NCI-H187 (cell line): ENCODE measurements at regions not wholly inside any gene's neighbourhood (a gene's known extent, or its start where the extent isn't known, plus 50 kb on each side); places are given as distances from the start of the nearest gene placed in this dataset.
"Not testable (repeated sequence)": the region's sequence is repeated elsewhere in the genome, so short reads cannot be mapped to it uniquely, and the experiment has no call there.

Experiments
- DNase-seq, 2 experiments: peaks; one replicate each; lab custom pipeline; 2025; lab: John Stamatoyannopoulos, UW

DNA sequence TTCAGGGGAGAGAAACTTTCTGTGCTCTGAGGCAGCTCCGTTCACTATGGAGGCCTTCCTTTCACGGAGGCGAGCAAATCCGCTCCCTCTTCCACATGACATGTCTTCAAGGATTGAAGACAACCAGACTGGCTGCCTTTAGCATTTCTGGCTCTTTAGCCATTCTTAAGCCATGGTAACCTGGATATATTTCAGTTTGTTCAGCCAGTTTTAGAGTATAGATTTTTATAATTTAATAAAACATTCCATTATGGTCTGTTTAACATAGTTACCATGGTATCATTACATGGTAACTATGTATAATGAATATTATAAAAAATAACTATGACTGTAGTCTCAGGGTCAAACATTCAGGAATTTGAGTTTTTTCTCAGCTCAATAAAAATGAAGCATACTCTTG lies 54.2 kb upstream of the NFIA start:
- DNase-seq = no peak

DNA sequence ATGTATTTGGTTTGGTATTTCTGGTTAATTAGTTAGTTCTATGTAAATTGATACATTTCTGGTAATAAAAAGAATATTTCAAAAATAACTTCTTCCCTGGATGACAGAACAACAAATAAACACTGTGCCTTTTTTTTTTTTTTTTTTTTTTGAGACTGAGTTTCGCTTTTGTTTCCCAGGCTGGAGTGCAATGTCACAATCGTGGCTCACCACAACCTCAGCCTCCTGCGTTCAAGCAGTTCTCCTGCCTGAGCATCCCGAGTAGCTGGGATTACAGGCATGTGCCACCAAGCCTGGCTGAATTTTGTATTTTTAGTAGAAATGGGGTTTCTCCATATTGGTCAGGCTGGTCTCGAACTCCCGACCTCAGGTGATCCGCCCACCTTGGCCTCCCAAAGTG lies 64.3 kb upstream of the NFIA start:
- DNase-seq = not testable (repeated sequence)

DNA sequence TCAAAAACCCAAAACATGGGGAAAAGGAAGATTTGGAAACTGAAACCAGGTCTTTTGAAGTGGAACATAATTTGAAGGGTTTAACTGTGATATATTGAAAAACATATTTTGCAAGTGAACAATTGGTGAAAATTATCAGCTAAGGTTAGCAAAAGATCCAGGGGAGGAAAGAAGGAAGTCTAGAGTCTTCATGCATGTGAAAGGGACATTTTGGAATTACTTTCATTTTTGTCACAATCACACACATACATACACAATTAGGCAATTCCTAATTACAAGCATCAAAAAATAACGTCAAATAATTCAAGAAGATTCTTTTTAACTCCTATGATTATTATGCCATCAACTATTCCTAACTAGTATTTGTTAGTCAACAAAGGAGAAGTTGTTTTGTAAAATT lies 64.7 kb upstream of the NFIA start:
- DNase-seq = no peak

DNA sequence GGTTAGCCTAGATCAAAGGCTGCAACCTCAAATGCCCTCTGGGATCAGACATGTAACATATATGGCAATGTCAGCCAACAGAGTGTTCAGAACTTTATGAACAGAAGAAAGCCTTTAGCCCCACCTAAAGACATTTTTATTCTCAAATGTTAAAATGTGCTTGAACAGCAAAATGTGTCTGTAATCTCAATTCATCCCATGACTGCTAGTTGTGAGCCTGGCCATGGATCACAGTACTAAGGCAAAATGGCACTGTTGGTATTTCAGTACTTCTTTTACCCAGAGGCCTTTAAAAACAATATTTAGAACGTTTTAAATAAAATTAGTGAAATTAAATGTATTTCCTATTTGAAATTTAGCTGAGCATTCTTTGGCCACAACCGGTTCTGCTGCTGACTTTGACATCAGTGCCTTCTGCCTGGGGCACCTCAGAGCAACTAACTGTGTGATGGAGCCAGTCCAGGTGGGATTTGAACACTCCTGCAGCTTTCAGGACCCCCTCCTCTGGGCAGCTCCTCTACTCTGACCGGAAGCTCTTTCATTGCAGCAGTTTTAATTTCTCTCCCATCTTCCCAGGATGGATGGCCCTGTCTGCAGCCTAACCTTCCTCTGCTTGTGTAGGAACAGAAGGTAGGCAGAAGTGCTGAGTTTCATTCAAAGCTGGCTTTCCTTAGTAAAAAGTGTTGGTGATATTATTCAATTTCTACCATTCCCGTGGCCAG lies 68.3 kb upstream of the NFIA start:
- DNase-seq = no peak

DNA sequence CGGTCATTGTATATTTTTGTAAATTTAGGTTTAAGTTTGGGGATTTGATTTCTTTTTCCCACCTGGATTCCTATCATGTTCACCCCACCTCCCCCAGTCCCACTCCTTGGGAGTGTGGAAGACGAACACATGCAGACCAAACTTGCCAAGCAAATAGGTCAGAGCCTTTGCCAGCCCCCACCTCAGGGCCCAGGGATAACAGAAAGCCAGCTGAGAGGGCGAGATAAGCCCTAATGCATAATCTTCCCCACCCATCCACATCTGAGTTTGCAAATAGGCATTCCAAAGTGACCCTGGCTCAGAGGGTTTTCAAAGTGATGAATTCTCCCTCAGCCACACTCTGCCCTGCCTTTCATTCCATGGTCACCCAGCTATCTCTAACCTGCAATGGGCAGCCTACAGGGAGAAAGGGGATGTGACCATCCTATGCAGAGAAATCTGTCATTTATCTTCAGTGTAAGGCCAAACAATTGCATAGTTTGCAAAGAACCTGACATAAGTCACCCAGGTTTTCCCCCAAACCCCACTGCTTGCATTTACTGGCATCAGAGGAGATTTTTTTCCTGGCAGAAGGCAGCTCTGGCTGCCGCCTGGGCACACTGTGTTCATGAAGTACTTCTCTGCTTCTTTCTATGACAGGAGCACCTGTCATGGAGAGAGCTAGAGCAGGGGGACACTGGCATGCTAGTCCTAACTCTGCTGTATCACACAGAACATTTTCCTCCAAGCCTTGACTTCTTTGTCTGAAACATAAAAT lies 69.0 kb upstream of the NFIA start:
- DNase-seq = no peak

DNA sequence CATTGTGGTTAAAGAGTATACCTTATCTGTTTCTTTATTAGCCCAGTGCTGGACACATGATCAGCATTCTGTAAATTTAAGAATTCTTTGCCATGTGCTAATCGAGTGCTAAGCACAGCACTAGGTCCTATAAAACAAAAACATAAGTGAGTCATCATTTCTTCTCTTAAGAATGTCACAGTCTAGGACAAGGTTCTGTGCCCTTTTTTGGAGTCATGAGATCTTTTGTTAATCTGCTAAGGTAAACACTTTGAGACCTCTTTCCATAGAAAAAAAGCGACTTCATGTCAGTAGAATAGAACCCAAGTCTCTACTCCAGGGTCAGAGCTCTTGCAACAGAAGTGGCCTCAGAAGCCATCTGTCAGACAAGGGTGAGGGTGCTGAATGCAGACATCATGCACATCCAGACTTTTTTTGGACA lies 70.0 kb upstream of the NFIA start:
- DNase-seq = no peak

DNA sequence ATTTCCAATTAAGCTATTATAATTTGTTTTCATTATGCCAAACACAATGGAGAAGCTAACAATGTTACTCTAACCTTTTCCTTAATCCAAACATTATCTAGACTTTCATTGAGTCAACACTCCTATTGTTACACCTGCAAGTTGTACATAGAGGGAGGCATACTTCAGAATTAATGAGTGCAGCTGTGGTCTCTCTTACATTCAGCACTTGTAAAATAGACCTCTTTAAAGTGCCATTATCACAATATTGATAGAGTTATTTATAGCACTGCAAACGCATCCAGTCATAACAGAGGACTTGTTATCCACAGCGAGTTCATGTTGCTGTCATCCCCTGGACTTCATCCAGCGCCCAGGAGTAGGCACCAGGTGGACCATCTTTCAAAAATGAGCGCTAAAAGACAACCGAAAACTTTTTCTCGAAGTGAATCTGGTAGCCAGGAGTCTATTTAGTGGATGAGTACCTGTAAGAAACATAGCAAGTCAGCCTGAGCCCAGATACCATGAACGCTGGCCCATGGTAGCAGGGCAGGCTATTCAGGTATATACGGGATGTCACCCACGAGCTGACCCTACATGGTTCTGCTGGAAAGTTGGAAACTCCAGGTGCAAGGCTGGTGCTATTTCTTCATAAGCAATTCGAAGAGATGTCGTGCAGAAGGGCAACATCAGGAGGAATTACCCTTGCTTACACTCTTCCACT lies 70.6 kb upstream of the NFIA start:
- DNase-seq = peak; percentile 23 to 49

DNA sequence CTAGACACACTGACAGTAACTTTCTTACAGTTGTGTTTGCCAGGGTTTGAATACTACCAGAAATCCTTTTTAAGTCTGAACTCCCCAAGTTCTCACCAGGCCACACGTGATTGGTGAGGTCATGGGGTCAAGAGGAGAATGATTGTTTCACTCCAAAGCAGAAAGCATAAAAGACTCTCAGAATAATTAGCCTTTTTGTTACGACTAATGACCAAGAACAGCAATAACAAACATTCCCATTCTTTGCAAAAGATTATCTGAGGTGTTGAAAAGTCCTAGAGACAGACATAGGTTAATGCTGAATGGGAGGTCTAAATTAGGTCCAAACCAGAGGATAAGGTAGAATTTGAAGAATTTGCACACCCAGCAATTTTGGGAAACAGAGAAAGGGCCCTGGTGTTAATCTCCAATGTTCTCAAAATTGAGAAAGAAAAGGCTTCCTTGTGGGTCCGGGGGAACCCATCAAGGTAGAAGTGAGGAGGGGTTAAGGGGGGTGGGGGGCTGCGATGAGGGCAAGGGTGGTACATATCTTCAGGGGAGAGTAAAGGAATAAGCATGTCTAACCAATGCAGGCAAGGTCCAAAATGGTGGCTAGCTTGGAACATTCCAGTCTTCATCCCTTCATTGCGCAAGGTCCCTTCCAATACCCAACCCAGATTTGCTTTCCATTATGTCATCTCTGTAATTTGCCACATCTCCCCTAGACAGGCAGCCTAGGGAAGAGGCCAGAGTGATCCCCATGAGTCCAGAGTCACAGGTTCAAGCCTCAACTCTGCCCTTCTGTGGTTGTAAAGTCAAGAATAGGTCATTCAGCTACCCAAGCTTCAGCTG lies 74.6 kb upstream of the NFIA start:
- no peak for DNase-seq

DNA sequence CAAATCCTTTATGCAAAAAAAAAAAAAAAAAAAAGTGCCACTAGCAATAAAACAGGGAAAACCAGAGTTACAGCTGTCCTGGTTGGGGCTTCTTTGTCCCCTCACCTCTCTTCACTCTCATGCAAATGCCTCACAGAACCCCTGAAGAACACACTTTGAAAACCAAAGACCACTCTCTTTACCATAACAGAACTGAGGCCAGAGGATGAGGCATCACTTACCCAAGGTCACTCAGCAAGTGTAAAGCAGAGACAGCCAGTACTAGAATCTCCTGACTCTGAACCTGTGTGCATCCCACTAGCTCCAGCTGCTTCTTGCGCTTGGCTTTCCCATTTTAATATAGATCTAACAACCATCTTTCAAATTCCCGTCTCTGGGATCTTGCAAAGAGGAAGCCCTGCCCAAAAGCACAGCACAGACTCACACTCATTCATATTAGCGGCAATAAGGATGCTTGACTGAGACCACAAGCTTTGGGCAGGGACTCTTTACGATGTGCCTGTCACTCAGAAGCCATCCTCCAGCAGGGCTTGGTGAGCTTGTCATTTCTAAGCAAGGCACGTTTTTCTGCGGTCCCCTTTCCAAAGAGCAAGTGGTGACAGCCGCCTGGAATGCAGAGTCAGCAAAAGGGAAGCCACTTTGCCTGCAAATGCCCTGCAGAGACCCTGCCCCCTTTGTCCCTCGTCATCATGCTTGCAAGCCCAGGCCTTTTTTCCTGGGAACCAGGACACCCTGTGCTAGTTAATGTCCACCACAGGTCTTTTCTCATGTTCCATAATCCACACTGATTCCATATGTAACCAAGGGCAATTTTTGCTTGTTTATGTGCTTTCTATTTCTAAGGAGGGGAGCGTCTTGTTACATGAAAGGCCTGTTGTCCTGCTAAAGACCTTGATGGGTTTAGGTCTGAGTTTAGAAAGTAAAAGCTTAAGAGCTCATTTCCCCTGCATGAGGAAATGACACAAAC lies 76.5 kb upstream of the NFIA start:
- peak in 1 of 2 experiments; percentile 17 for DNase-seq

DNA sequence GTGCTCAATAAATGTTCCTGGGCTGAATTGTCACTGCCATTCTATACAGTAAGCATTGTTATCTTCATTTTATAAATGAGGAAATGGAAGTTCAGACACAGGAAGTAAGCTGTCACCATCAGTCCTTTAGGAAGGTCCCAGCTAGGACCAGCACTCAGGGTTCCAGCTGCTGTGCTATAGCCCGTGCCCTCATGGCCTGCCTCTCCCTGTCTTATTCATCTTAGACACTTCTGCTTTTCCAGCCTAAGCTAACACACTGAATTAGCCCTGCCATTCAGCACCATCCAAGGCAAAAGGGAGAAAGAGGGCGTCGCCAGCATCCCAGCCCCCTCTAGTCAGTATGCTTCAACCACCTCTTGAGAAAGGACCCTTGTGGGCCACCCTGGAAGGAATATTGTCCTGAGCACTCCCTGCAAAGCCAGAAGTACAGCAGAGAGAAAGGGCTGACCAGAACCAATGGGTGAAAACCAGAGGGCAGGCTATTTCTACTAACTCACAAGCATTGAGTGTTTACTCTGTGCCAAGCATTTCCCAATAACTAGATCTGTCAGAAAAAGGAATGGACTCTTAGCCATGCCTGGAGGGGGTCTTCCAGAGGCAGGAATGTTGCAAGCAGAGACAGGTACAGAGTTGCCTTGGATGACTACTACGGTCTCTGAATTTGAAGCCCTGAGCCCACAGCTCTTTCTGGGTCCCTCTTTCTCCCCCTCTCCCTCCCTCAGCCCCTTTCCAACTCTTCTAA lies 77.9 kb upstream of the NFIA start:
- DNase-seq = no peak

DNA sequence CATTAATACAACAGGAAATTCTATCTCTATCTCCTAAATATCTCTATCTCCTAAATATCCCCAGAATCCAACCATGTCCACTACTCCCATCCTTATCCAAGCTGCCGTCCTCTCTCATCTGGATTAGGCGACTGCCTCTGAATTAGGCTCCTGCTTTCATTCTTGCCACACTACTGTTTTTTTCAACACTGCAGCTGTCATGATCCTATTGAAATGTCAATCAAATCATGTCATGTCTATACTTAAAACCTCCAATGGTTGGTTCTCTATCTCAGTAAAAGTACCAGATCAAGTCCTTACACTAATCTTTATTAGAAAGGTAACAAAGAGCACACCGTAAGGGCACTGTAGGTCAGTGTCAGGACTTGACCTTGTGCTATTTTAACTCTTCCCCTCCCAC lies 82.0 kb upstream of the NFIA start:
- no peak for DNase-seq

DNA sequence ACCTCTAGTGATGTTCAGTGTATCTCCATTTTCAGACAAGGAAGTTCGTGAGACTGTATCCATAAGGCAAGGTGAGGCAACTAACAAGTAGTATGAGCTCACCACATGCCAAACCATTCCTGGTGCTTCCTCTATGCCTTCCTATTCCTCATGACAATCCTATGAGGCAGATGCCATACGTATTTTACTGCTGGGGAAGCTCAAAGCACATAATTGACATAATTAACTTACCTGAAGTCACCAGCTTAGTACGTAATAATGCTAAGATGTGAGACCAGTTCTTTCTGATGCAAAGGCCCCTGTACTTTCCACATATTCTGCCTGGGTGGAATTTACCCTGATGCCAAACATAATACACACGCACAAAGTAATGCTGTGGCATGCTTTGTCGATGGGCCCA lies 83.6 kb upstream of the NFIA start:
- no peak for DNase-seq

DNA sequence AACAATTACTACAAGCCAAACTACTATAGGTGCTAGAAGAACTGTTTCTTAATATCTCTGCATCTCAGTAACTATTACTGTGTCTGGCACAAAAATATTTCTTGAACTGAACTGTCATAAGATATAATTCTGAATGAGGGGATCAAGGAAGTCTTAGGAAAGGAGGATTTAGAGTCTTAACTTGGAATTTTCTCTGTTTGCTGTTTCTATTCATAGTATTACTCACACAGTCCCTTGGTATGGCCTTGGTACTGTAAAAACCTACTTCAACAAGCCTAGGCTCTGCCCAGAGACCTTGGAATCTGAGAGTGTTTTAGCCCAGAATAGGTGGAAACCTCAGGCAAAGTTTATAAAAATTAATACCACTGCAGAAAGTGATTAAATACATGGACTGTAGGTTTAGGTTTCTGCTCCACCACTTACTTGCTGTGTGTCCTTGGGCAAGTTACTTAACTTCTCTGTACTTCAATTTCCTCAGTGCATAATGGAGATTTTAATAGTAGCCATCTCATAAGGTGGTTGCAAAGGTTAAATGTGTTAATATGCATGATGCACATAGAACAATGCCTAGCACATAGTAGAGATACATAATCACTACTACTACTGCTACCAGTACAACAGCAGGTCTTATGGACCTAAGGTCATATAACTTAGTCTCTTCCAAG lies 87.4 kb upstream of the NFIA start:
- DNase-seq = no peak

DNA sequence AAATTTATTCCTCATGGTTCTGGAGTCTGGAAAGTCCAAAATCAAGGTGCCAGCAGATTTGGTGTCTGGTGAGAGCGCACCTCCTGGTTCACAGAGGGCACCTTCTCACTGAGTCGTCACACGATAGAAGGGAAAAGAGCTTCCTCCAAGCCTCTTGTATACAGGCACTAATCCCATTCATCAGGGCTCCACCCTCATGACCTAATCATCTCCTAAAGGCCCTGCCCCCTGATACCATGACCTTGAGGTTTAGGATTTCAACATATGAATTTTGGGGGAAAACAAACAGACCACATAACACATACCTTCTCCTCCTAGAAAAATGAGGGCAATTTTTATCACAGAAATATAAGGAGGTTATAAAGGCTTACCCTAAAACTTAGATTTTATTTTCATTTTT lies 88.0 kb upstream of the NFIA start:
- DNase-seq = no peak

DNA sequence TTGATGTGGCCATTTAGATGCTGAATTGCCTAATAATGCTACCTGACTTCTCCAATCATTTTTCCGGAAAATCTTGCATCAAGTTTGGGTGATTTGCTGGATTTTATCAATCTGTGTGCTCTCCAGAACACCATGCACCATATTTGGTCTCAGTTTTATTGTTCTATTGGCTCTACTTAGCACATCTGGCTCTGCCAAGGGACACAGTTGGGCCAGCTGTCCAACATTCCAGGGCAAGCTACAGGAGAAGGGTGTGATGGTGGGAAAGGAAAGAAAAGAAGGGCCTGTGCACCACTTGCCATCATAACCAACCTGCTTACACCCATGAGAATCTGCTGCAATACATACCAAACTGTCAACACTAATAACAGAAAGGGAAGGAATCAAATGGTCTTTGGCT lies 90.2 kb upstream of the NFIA start:
- DNase-seq = no peak

DNA sequence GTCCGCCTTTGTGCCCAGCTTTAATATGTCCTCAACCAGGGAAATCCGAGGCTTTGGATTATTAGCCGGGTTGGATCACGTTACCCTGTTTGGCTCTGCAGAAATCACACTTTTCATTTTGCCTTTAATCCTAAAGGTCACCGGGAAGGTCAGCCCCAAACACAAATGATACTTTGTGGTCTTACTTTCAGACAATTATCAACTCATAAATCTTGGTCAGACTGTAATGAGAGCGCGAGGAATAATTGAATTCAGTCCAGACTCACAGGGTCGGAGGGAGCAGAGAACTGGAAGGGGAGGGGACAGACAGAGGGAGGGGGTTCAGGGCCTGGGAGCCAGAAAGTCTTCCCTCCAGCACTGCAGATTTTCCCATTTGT lies 91.7 kb upstream of the NFIA start:
- no peak for DNase-seq

DNA sequence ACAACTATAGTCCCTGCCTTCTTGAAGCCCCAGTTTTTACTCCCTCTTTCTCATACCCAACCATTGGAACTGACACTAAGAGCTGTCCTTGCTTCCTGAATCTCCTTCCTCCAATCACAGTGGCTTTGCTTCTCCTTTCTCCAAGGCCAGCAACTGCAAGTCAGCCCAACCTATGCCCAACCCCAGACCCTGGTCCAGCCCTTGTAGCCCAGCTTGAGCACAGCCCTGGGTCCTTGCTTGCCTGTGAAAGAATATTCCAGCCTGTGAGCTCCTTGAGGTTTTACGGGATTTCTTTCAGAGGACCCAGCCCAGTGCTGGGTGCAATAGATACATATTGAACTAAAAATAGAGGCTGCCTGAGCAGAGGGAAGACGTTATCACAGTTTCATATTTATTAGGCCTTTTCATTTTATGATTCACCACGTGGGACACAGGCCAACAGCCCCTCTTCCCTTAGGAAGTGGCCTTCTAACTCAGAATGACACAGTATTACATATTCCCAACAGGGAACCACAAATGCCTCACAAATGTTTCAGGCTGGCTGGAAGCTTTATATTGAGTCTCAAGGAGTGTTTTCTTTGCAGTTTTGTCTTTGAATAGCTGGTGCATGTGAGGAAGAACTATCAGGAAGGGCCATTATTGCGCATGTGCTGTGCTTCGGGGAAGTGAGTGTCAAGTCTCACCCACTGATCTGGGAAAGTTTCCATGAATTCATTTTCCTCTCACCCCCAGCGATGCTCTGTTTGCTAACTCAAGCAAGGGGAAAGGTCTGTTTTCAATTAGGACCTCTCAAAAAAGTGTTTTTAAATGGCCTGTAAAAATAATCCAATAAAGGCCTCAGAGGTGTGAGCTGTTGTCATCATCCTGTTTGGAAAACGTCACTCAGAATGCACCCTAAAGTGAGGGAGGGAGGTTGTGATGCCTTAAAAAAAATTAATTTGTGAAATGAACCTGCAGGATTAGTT lies 92.3 kb upstream of the NFIA start:
- no peak for DNase-seq

DNA sequence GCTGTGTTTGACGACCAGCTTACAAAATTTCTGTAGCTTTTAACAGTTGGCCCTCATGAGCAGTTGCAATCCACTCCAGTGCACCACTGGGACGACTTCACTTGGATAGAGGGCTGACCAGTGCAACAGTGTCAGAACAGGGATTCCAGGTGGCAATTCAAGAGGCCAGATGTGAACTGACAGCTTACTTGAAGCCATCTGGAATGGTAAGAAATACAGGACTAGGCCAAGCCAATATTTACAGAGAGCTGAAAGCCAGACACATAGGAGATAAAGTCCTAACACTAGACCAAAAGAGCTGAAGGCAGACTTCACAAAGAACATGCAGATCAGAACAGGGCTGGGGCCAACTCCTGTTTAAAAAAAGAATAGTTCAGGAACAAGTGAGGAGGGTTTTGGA lies 93.5 kb upstream of the NFIA start:
- DNase-seq = no peak

DNA sequence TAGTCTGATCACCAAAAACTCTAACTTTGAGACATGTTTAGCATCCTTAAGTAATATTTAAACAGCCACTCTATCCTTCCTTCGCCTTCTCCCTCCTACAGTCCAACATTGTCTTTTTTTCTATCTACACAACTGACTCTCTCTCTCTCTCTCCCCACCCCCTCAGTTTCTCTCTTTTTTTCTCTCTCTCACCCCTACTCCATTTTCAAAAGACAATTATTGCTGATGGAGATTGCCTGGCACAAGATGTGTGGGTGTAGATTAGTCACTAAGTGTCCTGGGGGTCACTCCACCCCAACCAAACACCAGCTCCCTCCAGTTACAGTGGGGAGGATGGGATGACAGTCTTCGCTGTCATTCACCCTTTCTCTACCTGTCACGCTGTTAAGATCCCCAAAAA lies 94.5 kb upstream of the NFIA start:
- no peak for DNase-seq
